CD4-positive, alpha-beta T cell treated with Interleukin-2 at 100 ng/mL for 4 hours (primary cell): ENCODE measurements at regions not wholly inside any gene's neighbourhood (a gene's known extent, or its start where the extent isn't known, plus 50 kb on each side); places are given as distances from the start of the nearest gene placed in this dataset.

ENCODE experiments used
- DNase-seq: peaks from one replicate; pipeline ENCODE4 v3.0.0-alpha.2; 2020; ENCODE audit warnings: low spot score

- DNase-seq = no peak
These were observed 634.9 kb upstream of the SEMA6A start for GRCh38 chr5:117209479-117209878.

- DNase-seq = no peak
These were observed 632.6 kb upstream of the SEMA6A start for GRCh38 chr5:117207088-117207668.

GRCh38 chr5:117205894-117206293, 631.3 kb upstream of the SEMA6A start:
- DNase-seq = no peak

GRCh38 chr5:117204926-117205869, 630.6 kb upstream of the SEMA6A start:
- DNase-seq = no peak

- no peak for DNase-seq
These were observed 629.8 kb upstream of the SEMA6A start for GRCh38 chr5:117204404-117204803.

- no peak for DNase-seq
These were observed 629.0 kb upstream of the SEMA6A start for GRCh38 chr5:117203584-117203983.

GRCh38 chr5:117201001-117201400, 626.4 kb upstream of the SEMA6A start:
- DNase-seq = no peak

GRCh38 chr5:117195076-117195475, 620.5 kb upstream of the SEMA6A start:
- no peak for DNase-seq

- DNase-seq = no peak
These were observed 616.6 kb upstream of the SEMA6A start for GRCh38 chr5:117191251-117191650.

- no peak for DNase-seq
These were observed 615.2 kb upstream of the SEMA6A start for GRCh38 chr5:117189784-117190183.

GRCh38 chr5:117188211-117188610, 613.6 kb upstream of the SEMA6A start:
- DNase-seq = no peak

- DNase-seq = no peak
These were observed 612.1 kb upstream of the SEMA6A start for GRCh38 chr5:117186751-117187150.

GRCh38 chr5:117183326-117183725, 608.7 kb upstream of the SEMA6A start:
- DNase-seq = no peak

- DNase-seq = no peak
These were observed 607.5 kb upstream of the SEMA6A start for GRCh38 chr5:117182104-117182503.

GRCh38 chr5:117177302-117177701, 602.7 kb upstream of the SEMA6A start:
- no peak for DNase-seq

- no peak for DNase-seq
These were observed 590.4 kb upstream of the SEMA6A start for GRCh38 chr5:117165068-117165467.

GRCh38 chr5:117161718-117162335, 587.2 kb upstream of the SEMA6A start:
- DNase-seq = no peak

GRCh38 chr5:117160391-117160790, 585.8 kb upstream of the SEMA6A start:
- no peak for DNase-seq

GRCh38 chr5:117149312-117149711, 574.7 kb upstream of the SEMA6A start:
- DNase-seq = no peak

- DNase-seq = no peak
These were observed 569.5 kb upstream of the SEMA6A start for GRCh38 chr5:117144086-117144485.

- DNase-seq = no peak
These were observed 568.8 kb upstream of the SEMA6A start for GRCh38 chr5:117143406-117143805.

GRCh38 chr5:117138523-117138922, 563.9 kb upstream of the SEMA6A start:
- no peak for DNase-seq

- DNase-seq = no peak
These were observed 561.2 kb upstream of the SEMA6A start for GRCh38 chr5:117135851-117136250.
